KMS-11 (cell line): ENCODE measurements at regions not wholly inside any gene's neighbourhood (a gene's known extent, or its start where the extent isn't known, plus 50 kb on each side); places are given as distances from the start of the nearest gene placed in this dataset.

Experiments used
- H2AFZ ChIP-seq: fragments of 200-600 bp; sonication (generic); 2 replicates; pipeline ENCODE4 v1.6.1; 2016; ENCODE audit warnings: antibody characterized with exemption, mixed run types, low read depth
- H3K27ac ChIP-seq: fragments of 200-600 bp; sonication (generic); 2 replicates; pipeline ENCODE4 v1.6.1; 2016; ENCODE audit warnings: mild to moderate bottlenecking, mixed run types
- H3K27me3 ChIP-seq: fragments of 200-600 bp; sonication (generic); 2 replicates; pipeline ENCODE4 v1.6.1; 2017; ENCODE audit warnings: mild to moderate bottlenecking, low read depth, mixed run types, moderate library complexity; ENCODE audit not compliant: insufficient read depth
- H3K36me3 ChIP-seq: fragments of 200-600 bp; sonication (generic); 2 replicates; pipeline ENCODE4 v1.6.1; 2017; ENCODE audit warnings: mild to moderate bottlenecking, mixed run types; ENCODE audit not compliant: insufficient read depth
- H3K4me1 ChIP-seq: fragments of 200-600 bp; sonication (generic); 2 replicates; pipeline ENCODE4 v1.6.1; 2016; ENCODE audit warnings: mild to moderate bottlenecking, low read depth, mixed run types; ENCODE audit not compliant: poor library complexity, severe bottlenecking
- H3K4me2 ChIP-seq: fragments of 200-600 bp; sonication (generic); 2 replicates; pipeline ENCODE4 v1.7.0; 2016; ENCODE audit warnings: mild to moderate bottlenecking, mixed run types
- H3K4me3 ChIP-seq: fragments of 200-600 bp; sonication (generic); IDR thresholded peaks from 2 replicates; pipeline ENCODE4 v1.6.1; 2017; ENCODE audit warnings: low read depth, low read length, mixed read lengths; ENCODE audit not compliant: insufficient read depth
- H3K79me2 ChIP-seq: fragments of 200-600 bp; sonication (generic); 2 replicates; pipeline ENCODE4 v1.6.1; 2016; ENCODE audit warnings: low read depth, mixed run types; ENCODE audit not compliant: insufficient read depth
- H3K9ac ChIP-seq: fragments of 200-600 bp; sonication (generic); 2 replicates; pipeline ENCODE4 v1.6.1; 2016; ENCODE audit warnings: mild to moderate bottlenecking, mixed run types
- H4K20me1 ChIP-seq: fragments of 200-600 bp; sonication (generic); 2 replicates; pipeline ENCODE4 v1.6.1; 2016; ENCODE audit warnings: mild to moderate bottlenecking, mixed run types; ENCODE audit not compliant: insufficient read depth
- CTCF ChIP-seq: fragments of 200-600 bp; sonication (generic); conservative IDR thresholded peaks from 2 replicates; pipeline ENCODE4 v1.6.1; 2017; ENCODE audit warnings: low read depth, mild to moderate bottlenecking, antibody characterized with exemption, low read length, moderate library complexity, mixed read lengths

- H3K4me3 ChIP-seq: no peak overlapping the region
- H3K27ac ChIP-seq: no peak overlapping the region
- H3K36me3 ChIP-seq: no peaks in the 10 kb centered on the region
Measured at GRCh38 chr4:184953421-184953945, 64.8 kb upstream of the HELT start.

GRCh38 chr4:184953971-184954370 is 64.3 kb upstream of the HELT start:
- Histone ChIP-seq H3K27me3 (no peaks in the 10 kb centered on the region), H3K4me3 (no peak overlapping the region)

More at GRCh38 chr4:184953421-184953945, 64.8 kb upstream of the HELT start:
- Histone ChIP-seq H4K20me1 (no peaks in the 10 kb centered on the region), H3K4me2 (no peak overlapping the region), H3K9ac (no peak overlapping the region), H3K79me2 (no peaks in the 10 kb centered on the region), H2AFZ (no peak overlapping the region), H3K27me3 (no peaks in the 10 kb centered on the region), H3K4me1 (no peaks in the 10 kb centered on the region)
- TF ChIP-seq CTCF: no peak

GRCh38 chr4:184954482-184954881 is 63.8 kb upstream of the HELT start:
- no peaks in the 10 kb centered on the region for H3K79me2 ChIP-seq
- no peaks in the 10 kb centered on the region for H3K36me3 ChIP-seq
- no peaks in the 10 kb centered on the region for H3K4me1 ChIP-seq
- no peak overlapping the region for H3K4me2 ChIP-seq
- H3K27me3 ChIP-seq: no peaks in the 10 kb centered on the region
- no peak overlapping the region for H3K27ac ChIP-seq
- TF ChIP-seq CTCF: no peak
- no peak overlapping the region for H3K9ac ChIP-seq
- H4K20me1 ChIP-seq: no peaks in the 10 kb centered on the region
- H2AFZ ChIP-seq: no peak overlapping the region
- H3K4me3 ChIP-seq: no peak overlapping the region

More at GRCh38 chr4:184953971-184954370, 64.3 kb upstream of the HELT start:
- Histone ChIP-seq H3K36me3 (no peaks in the 10 kb centered on the region), H2AFZ (no peak overlapping the region), H3K4me1 (no peaks in the 10 kb centered on the region), H3K27ac (no peak overlapping the region), H4K20me1 (no peaks in the 10 kb centered on the region), H3K9ac (no peak overlapping the region), H3K79me2 (no peaks in the 10 kb centered on the region), H3K4me2 (no peak overlapping the region)
- TF ChIP-seq CTCF: no peak

- Histone ChIP-seq H3K9ac (no peak overlapping the region), H3K4me1 (no peaks in the 10 kb centered on the region), H4K20me1 (no peaks in the 10 kb centered on the region), H2AFZ (no peak overlapping the region), H3K27me3 (no peaks in the 10 kb centered on the region), H3K27ac (no peak overlapping the region), H3K4me2 (no peak overlapping the region), H3K79me2 (no peaks in the 10 kb centered on the region), H3K36me3 (no peaks in the 10 kb centered on the region), H3K4me3 (no peak overlapping the region)
- no peak for TF ChIP-seq CTCF
Measured at GRCh38 chr4:184955116-184955515, 63.2 kb upstream of the HELT start.
